HCT116 (cell line): ENCODE measurements at regions not wholly inside any gene's neighbourhood (a gene's known extent, or its start where the extent isn't known, plus 50 kb on each side); places are given as distances from the start of the nearest gene placed in this dataset.

Experiments used
- ATAC-seq: fragments of 200-7000 bp; cut with Tn5 transposase; 2 replicates; pipeline ENCODE4 v1.9.1; 2020; ENCODE audit warnings: mild to moderate bottlenecking, moderate library complexity
- BruUV-seq: library from RNA; stranded (reverse); fragments of 400-500 nt; replicated peaks from 2 replicates; lab custom pipeline; 2021; lab: Mats Ljungman, UMichigan
- CTCF ChIA-PET: fragments of 300-600 bp; sonication (Branson Sonifier 250); formaldehyde crosslinking; loops from one replicate; lab custom pipeline; 2021; ENCODE audit warnings: antibody characterized with exemption; lab: Charles Lee
- POLR2A ChIA-PET: fragments of 300-600, 350-600 bp; sonication (Branson Sonifier 250); formaldehyde crosslinking; loops from one replicate; lab custom pipeline; 2021; ENCODE audit warnings: antibody characterized with exemption; lab: Charles Lee
- RAD21 ChIA-PET, 2 experiments: fragments of 300-600 bp; sonication (Branson Sonifier 250); formaldehyde crosslinking; loops; one replicate each; lab custom pipeline; 2023; ENCODE audit warnings: low total read pairs in 2 of 2; ENCODE audit not compliant: uncharacterized antibody in 2 of 2, unreplicated experiment in 2 of 2, low non-redundant PET in 1 of 2; lab: Charles Lee
- DNase-seq: peaks from one replicate; pipeline ENCODE4 v3.0.0-alpha.2; 2010; ENCODE audit warnings: low read depth, low spot score
- H2AFZ ChIP-seq: fragments of 200-600 bp; shearing (Covaris generic), sonication (generic); 2 replicates; pipeline ENCODE4 v1.6.1; 2017; ENCODE audit warnings: low read depth, mixed run types, mixed read lengths, antibody characterized with exemption, low read length; ENCODE audit not compliant: poor library complexity, severe bottlenecking
- H3K27ac ChIP-seq: 2 replicates; pipeline ENCODE4 v1.5.1; 2012; ENCODE audit warnings: low read depth, low read length
- H3K27me3 ChIP-seq: fragments of 200-600 bp; sonication (generic); 2 replicates; pipeline ENCODE4 v1.6.1; 2016; ENCODE audit warnings: mixed run types, low read length, mixed read lengths; ENCODE audit not compliant: insufficient read depth
- H3K36me3 ChIP-seq, 2 experiments: fragments of 200-500 bp in 1 of 2; fragments of 200-600 bp in 1 of 2; sonication (Bioruptor generic) in 1 of 2; sonication (generic) in 1 of 2; 2 replicates each; pipeline versions ENCODE4 v1.5.1 to v1.6.1; 2014 to 2016; ENCODE audit warnings: low read length in 2 of 2, inconsistent platforms in 1 of 2, mixed read lengths in 1 of 2, mixed run types in 1 of 2; ENCODE audit not compliant: insufficient read depth in 2 of 2, control insufficient read depth in 1 of 2
- H3K4me1 ChIP-seq, 2 experiments: fragments of 200-600 bp in 1 of 2; sonication (generic) in 1 of 2; 2 replicates each; pipeline versions ENCODE4 v1.5.1 to v1.6.1; 2012 to 2017; ENCODE audit warnings: low read length in 2 of 2, inconsistent platforms in 1 of 2, mild to moderate bottlenecking in 1 of 2, mixed read lengths in 1 of 2, mixed run types in 1 of 2, moderate library complexity in 1 of 2; ENCODE audit not compliant: insufficient read depth in 2 of 2, control insufficient read depth in 1 of 2
- H3K4me2 ChIP-seq: fragments of 200-600 bp; sonication (generic); 2 replicates; pipeline ENCODE4 v1.6.1; 2017; ENCODE audit warnings: mixed run types, low read length, mixed read lengths
- H3K4me3 ChIP-seq, 2 experiments: fragments of 200-600 bp in 1 of 2; sonication (generic) in 1 of 2; replicated peaks in 1 of 2; 2 replicates each; pipeline ENCODE4 v1.5.1; 2011 to 2016; ENCODE audit warnings: low read length in 2 of 2, control low read depth in 1 of 2, low read depth in 1 of 2, mild to moderate bottlenecking in 1 of 2, mixed read lengths in 1 of 2, mixed run types in 1 of 2
- H3K79me2 ChIP-seq: fragments of 200-600 bp; sonication (generic); 2 replicates; pipeline ENCODE4 v1.6.1; 2017; ENCODE audit warnings: mild to moderate bottlenecking, mixed run types, low read length, moderate library complexity, mixed read lengths; ENCODE audit not compliant: insufficient read depth
- H3K9ac ChIP-seq: fragments of 200-600 bp; sonication (generic); 2 replicates; pipeline ENCODE4 v1.6.1; 2016; ENCODE audit warnings: low read length, mixed read lengths
- H3K9me2 ChIP-seq: fragments of 200-600 bp; sonication (generic), shearing (Covaris generic); 2 replicates; pipeline ENCODE4 v1.6.1; 2017; ENCODE audit warnings: mixed run types, mild to moderate bottlenecking, moderate library complexity; ENCODE audit not compliant: insufficient read depth
- H3K9me3 ChIP-seq, 2 experiments: fragments of 200-500 bp in 1 of 2; fragments of 200-600 bp in 1 of 2; sonication (Bioruptor generic) in 1 of 2; sonication (generic) in 1 of 2; 2 replicates each; pipeline ENCODE4 v1.6.1; 2014 to 2017; ENCODE audit warnings: low read length in 2 of 2, mixed read lengths in 2 of 2, inconsistent platforms in 1 of 2, low read depth in 1 of 2, mild to moderate bottlenecking in 1 of 2, mixed run types in 1 of 2, moderate library complexity in 1 of 2; ENCODE audit not compliant: control insufficient read depth in 1 of 2, insufficient read depth in 1 of 2
- H4K20me1 ChIP-seq: fragments of 200-600 bp; sonication (generic), shearing (Covaris generic); 2 replicates; pipeline ENCODE4 v1.6.1; 2017; ENCODE audit warnings: mixed run types, mild to moderate bottlenecking, moderate library complexity; ENCODE audit not compliant: insufficient read depth
- CEBPB ChIP-seq: IDR thresholded peaks from 2 replicates; pipeline ENCODE4 v1.6.1; 2012; ENCODE audit warnings: low read depth
- EZH2 ChIP-seq: fragments of 200-600 bp; sonication (generic); IDR thresholded peaks from 2 replicates; pipeline ENCODE4 v1.6.1; 2017; ENCODE audit warnings: antibody characterized with exemption, mixed run types
- FOSL1 ChIP-seq: IDR thresholded peaks from 2 replicates; pipeline ENCODE4 v1.6.1; 2012; ENCODE audit warnings: low read depth
- POLR2A ChIP-seq: IDR thresholded peaks from 2 replicates; pipeline ENCODE4 v1.7.0; 2011; ENCODE audit warnings: borderline replicate concordance; ENCODE audit not compliant: insufficient read depth, insufficient read length; ENCODE audit errors: extremely low read depth
- POLR2AphosphoS5 ChIP-seq: IDR thresholded peaks from 2 replicates; pipeline ENCODE4 v1.6.1; 2011; ENCODE audit warnings: mild to moderate bottlenecking, low read depth, low read length, moderate library complexity
- SIN3A ChIP-seq: IDR thresholded peaks from 2 replicates; pipeline ENCODE4 v1.6.1; 2012; ENCODE audit warnings: low read depth
- SP1 ChIP-seq: IDR thresholded peaks from 2 replicates; pipeline ENCODE4 v1.6.1; 2012; ENCODE audit warnings: low read depth
- TCF7L2 ChIP-seq: IDR thresholded peaks from 2 replicates; pipeline ENCODE4 v1.7.0; 2011; ENCODE audit warnings: borderline replicate concordance, inconsistent platforms; ENCODE audit not compliant: insufficient read depth, insufficient read length; ENCODE audit errors: extremely low read depth
- YY1 ChIP-seq: IDR thresholded peaks from 2 replicates; pipeline ENCODE4 v1.6.1; 2011; ENCODE audit warnings: low read length, low read depth, moderate library complexity, mild to moderate bottlenecking; ENCODE audit not compliant: insufficient replicate concordance; ENCODE audit errors: extremely low read depth
- ZNF274 ChIP-seq: fragments of 200-500 bp; sonication (Bioruptor generic); IDR thresholded peaks from 2 replicates; pipeline ENCODE4 v1.6.1; 2014; ENCODE audit warnings: mild to moderate bottlenecking, low read depth, low read length, inconsistent platforms
- intact Hi-C: fragments of 100-400 bp; cut with micrococcal nuclease; formaldehyde crosslinking; loops from 2 replicates; pipeline ENCODE4 v1.10.0; 2022
- TF ChIP-seq, protein P1 (sequence below): IDR thresholded peaks from 2 replicates; pipeline ENCODE4 v1.6.1; 2012
- TF ChIP-seq, protein P2 (sequence below): IDR thresholded peaks from 2 replicates; pipeline ENCODE4 v1.6.1; 2011; ENCODE audit warnings: mild to moderate bottlenecking, low read length, moderate library complexity; ENCODE audit not compliant: insufficient replicate concordance; ENCODE audit errors: extremely low read depth
- TF ChIP-seq, protein P3 (sequence below), 3 experiments: fragments of 200-600 bp in 1 of 3; sonication (generic) in 1 of 3; IDR thresholded peaks in 2 of 3; conservative IDR thresholded peaks in 1 of 3; 2 replicates each; pipeline ENCODE4 v1.5.1; 2012 to 2017; ENCODE audit warnings: low read depth in 2 of 3, low read length in 2 of 3, antibody characterized with exemption in 1 of 3, borderline replicate concordance in 1 of 3, control low read depth in 1 of 3, mild to moderate bottlenecking in 1 of 3, mixed read lengths in 1 of 3, mixed run types in 1 of 3, moderate library complexity in 1 of 3; ENCODE audit not compliant: insufficient read depth in 1 of 3
- TF ChIP-seq, protein P4 (sequence below): IDR thresholded peaks from 2 replicates; pipeline ENCODE4 v1.6.1; 2012; ENCODE audit warnings: low read depth
- TF ChIP-seq, protein P5 (sequence below): IDR thresholded peaks from 2 replicates; pipeline ENCODE4 v1.6.1; 2012

DNA sequence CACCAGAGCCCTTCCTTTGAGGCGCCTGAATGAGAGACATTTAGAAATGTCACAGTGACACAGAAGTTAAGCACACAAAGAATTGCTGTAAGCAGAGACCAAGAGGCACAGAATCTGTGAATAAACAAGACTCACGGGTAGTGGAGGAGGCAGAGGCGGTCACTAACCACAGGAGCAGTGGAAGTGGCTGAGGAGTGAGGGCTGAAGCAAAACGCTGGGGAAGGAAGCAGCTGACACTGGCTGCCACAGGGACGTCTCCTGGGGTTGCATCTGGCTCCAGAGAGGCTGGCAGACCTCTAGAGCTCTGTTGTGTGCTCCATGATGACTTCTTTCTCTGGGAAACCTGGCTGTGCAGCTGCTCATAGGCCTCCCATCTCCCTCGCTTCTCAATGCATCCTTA is 65.0 kb upstream of the SLC2A12 start:
- Histone ChIP-seq H3K36me3 (no peaks in the 10 kb centered on the region), H3K27me3 (no peaks in the 10 kb centered on the region), H3K4me1 (no peaks in the 10 kb centered on the region), H3K4me2 (no peak overlapping the region), H3K9ac (no peak overlapping the region), H3K27ac (no peak overlapping the region), H3K9me3 (no peaks in the 10 kb centered on the region), H3K79me2 (no peaks in the 10 kb centered on the region), H3K4me3 (no peak overlapping the region), H4K20me1 (no peaks in the 10 kb centered on the region), H2AFZ (no peak overlapping the region), H3K9me2 (no peaks in the 10 kb centered on the region)
- ATAC-seq (no peak), DNase-seq (no peak)
- CTCF ChIA-PET, result interaction anchor here (2.5 kb wide), 1 partner anchor 11 kb away, joined by 5 read pairs; no protein-coding TSS in a partner anchor
- BruUV-seq, result no TSS peak
- POLR2A ChIA-PET, result no interaction called here
- intact Hi-C loops, result no loop called here
- TF ChIP-seq, protein P1, sequence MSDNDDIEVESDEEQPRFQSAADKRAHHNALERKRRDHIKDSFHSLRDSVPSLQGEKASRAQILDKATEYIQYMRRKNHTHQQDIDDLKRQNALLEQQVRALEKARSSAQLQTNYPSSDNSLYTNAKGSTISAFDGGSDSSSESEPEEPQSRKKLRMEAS, result no peak
- TF ChIP-seq SIN3A (no peak), CEBPB (no peak), SP1 (no peak), POLR2AphosphoS5 (no peak), TCF7L2 (no peak), EZH2 (no peak), POLR2A (no peak), ZNF274 (no peak), FOSL1 (no peak), YY1 (no peak)
- TF ChIP-seq, protein P2, sequence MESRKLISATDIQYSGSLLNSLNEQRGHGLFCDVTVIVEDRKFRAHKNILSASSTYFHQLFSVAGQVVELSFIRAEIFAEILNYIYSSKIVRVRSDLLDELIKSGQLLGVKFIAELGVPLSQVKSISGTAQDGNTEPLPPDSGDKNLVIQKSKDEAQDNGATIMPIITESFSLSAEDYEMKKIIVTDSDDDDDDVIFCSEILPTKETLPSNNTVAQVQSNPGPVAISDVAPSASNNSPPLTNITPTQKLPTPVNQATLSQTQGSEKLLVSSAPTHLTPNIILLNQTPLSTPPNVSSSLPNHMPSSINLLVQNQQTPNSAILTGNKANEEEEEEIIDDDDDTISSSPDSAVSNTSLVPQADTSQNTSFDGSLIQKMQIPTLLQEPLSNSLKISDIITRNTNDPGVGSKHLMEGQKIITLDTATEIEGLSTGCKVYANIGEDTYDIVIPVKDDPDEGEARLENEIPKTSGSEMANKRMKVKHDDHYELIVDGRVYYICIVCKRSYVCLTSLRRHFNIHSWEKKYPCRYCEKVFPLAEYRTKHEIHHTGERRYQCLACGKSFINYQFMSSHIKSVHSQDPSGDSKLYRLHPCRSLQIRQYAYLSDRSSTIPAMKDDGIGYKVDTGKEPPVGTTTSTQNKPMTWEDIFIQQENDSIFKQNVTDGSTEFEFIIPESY, result no peak
- TF ChIP-seq, protein P3, sequence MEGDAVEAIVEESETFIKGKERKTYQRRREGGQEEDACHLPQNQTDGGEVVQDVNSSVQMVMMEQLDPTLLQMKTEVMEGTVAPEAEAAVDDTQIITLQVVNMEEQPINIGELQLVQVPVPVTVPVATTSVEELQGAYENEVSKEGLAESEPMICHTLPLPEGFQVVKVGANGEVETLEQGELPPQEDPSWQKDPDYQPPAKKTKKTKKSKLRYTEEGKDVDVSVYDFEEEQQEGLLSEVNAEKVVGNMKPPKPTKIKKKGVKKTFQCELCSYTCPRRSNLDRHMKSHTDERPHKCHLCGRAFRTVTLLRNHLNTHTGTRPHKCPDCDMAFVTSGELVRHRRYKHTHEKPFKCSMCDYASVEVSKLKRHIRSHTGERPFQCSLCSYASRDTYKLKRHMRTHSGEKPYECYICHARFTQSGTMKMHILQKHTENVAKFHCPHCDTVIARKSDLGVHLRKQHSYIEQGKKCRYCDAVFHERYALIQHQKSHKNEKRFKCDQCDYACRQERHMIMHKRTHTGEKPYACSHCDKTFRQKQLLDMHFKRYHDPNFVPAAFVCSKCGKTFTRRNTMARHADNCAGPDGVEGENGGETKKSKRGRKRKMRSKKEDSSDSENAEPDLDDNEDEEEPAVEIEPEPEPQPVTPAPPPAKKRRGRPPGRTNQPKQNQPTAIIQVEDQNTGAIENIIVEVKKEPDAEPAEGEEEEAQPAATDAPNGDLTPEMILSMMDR (IDR thresholded peaks at IDR 0.05 in 2 of 3, conservative IDR thresholded peaks at IDR 0.05 in 1 of 3; ENCODE audit: borderline replicate concordance in 1 of 3, insufficient read depth in 1 of 3, low read depth in 2 of 3, low read length in 2 of 3), result no peak
- TF ChIP-seq, protein P4, sequence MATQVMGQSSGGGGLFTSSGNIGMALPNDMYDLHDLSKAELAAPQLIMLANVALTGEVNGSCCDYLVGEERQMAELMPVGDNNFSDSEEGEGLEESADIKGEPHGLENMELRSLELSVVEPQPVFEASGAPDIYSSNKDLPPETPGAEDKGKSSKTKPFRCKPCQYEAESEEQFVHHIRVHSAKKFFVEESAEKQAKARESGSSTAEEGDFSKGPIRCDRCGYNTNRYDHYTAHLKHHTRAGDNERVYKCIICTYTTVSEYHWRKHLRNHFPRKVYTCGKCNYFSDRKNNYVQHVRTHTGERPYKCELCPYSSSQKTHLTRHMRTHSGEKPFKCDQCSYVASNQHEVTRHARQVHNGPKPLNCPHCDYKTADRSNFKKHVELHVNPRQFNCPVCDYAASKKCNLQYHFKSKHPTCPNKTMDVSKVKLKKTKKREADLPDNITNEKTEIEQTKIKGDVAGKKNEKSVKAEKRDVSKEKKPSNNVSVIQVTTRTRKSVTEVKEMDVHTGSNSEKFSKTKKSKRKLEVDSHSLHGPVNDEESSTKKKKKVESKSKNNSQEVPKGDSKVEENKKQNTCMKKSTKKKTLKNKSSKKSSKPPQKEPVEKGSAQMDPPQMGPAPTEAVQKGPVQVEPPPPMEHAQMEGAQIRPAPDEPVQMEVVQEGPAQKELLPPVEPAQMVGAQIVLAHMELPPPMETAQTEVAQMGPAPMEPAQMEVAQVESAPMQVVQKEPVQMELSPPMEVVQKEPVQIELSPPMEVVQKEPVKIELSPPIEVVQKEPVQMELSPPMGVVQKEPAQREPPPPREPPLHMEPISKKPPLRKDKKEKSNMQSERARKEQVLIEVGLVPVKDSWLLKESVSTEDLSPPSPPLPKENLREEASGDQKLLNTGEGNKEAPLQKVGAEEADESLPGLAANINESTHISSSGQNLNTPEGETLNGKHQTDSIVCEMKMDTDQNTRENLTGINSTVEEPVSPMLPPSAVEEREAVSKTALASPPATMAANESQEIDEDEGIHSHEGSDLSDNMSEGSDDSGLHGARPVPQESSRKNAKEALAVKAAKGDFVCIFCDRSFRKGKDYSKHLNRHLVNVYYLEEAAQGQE, result no peak
- TF ChIP-seq, protein P5, sequence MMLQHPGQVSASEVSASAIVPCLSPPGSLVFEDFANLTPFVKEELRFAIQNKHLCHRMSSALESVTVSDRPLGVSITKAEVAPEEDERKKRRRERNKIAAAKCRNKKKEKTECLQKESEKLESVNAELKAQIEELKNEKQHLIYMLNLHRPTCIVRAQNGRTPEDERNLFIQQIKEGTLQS, result no peak
- RAD21 ChIA-PET, result no interaction called here
